HepG2 (cell line): ENCODE measurements at regions not wholly inside any gene's neighbourhood (a gene's known extent, or its start where the extent isn't known, plus 50 kb on each side); places are given as distances from the start of the nearest gene placed in this dataset.

Source experiments
- ATAC-seq: fragments of 200-7000 bp; cut with Tn5 transposase; 3 replicates; pipeline ENCODE4 v1.9.1; 2020; ENCODE audit warnings: mild to moderate bottlenecking, moderate library complexity
- BruUV-seq: library from RNA; stranded (reverse); fragments of 400-500 nt; replicated peaks from 2 replicates; lab custom pipeline; 2021; lab: Mats Ljungman, UMichigan
- CTCF ChIA-PET: fragments of 300-600 bp; formaldehyde crosslinking; extraction: SDS; loops from one replicate; lab custom pipeline; 2021; ENCODE audit warnings: low total read pairs, inconsistent platforms, low intra/inter-chr PET ratio; lab: Yijun Ruan, JAX
- POLR2A ChIA-PET: fragments of 350-600 bp; sonication (Branson Sonifier 250); formaldehyde crosslinking; loops from one replicate; lab custom pipeline; 2020; ENCODE audit warnings: antibody characterized with exemption, inconsistent platforms; lab: Yijun Ruan, JAX
- DNase-seq: peaks from one replicate; pipeline ENCODE4 v3.0.0-alpha.2; 2015; ENCODE audit warnings: low spot score
- FAIRE-seq: peaks from 3 replicates; lab custom pipeline; 2011; peaks lifted over from hg19 to GRCh38; lab: Jason Lieb, UNC
- H2AFZ ChIP-seq: one replicate; pipeline ENCODE4 v1.6.1; 2011; ENCODE audit warnings: low read length, inconsistent platforms
- H3K27ac ChIP-seq: fragments of 300-600 bp; 3 replicates; pipeline ENCODE4 v1.8.0; 2011; ENCODE audit warnings: mixed run types, mild to moderate bottlenecking, mixed read lengths, low read length, inconsistent platforms; ENCODE audit not compliant: insufficient read depth; ENCODE audit errors: extremely low read length
- H3K27me3 ChIP-seq, 2 experiments: fragments of 200-600 bp in 1 of 2; 2 replicates in 1 of 2; 3 replicates in 1 of 2; pipeline versions ENCODE4 v1.6.0 to v1.8.0; 2011; ENCODE audit warnings: low read length in 2 of 2, mild to moderate bottlenecking in 2 of 2, moderate library complexity in 2 of 2, inconsistent platforms in 1 of 2; ENCODE audit not compliant: insufficient read depth in 2 of 2, control insufficient read depth in 1 of 2
- H3K36me3 ChIP-seq, 2 experiments: fragments of 200-600 bp in 1 of 2; replicated peaks in 1 of 2; 2 replicates in 1 of 2; 3 replicates in 1 of 2; pipeline versions ENCODE4 v1.5.1 to v1.8.0; 2011; ENCODE audit warnings: low read length in 2 of 2, inconsistent platforms in 1 of 2; ENCODE audit not compliant: insufficient read depth in 2 of 2, control insufficient read depth in 1 of 2
- H3K4me1 ChIP-seq: 2 replicates; pipeline ENCODE4 v1.5.1; 2012; ENCODE audit warnings: low read length, inconsistent platforms; ENCODE audit not compliant: insufficient read depth
- H3K4me2 ChIP-seq: 2 replicates; pipeline ENCODE4 v1.6.0; 2011; ENCODE audit warnings: low read depth, low read length, inconsistent platforms
- H3K4me3 ChIP-seq, 3 experiments: fragments of 200-600 bp in 1 of 3; sonication (generic), shearing (Covaris generic) in 1 of 3; replicated peaks in 1 of 3; 2 replicates each; pipeline ENCODE4 v1.5.1; 2011 to 2016; ENCODE audit warnings: low read length in 3 of 3, inconsistent platforms in 2 of 3, low read depth in 2 of 3, mild to moderate bottlenecking in 2 of 3, control low read depth in 1 of 3, mixed read lengths in 1 of 3; ENCODE audit not compliant: insufficient read depth in 1 of 3
- H3K79me2 ChIP-seq: one replicate; pipeline ENCODE4 v1.6.1; 2011; ENCODE audit warnings: low read length, inconsistent platforms; ENCODE audit not compliant: insufficient read depth
- H3K9ac ChIP-seq: 2 replicates; pipeline ENCODE4 v1.6.0; 2011; ENCODE audit warnings: mild to moderate bottlenecking, low read depth, low read length, inconsistent platforms; ENCODE audit not compliant: insufficient read depth
- H3K9me3 ChIP-seq: 2 replicates; pipeline ENCODE4 v1.5.1; 2012; ENCODE audit warnings: mild to moderate bottlenecking, low read length
- H4K20me1 ChIP-seq: 2 replicates; pipeline ENCODE4 v1.6.0; 2011; ENCODE audit warnings: inconsistent platforms, mild to moderate bottlenecking, low read length, moderate library complexity; ENCODE audit not compliant: insufficient read depth
- AGO2 ChIP-seq: fragments of 200-400 bp; formaldehyde crosslinking; optimal IDR thresholded peaks from 2 replicates; pipeline ENCODE3; 2017; ENCODE audit warnings: mild to moderate bottlenecking, low read depth, low read length, moderate library complexity
- HDAC2 ChIP-seq: sonication (generic); formaldehyde crosslinking; IDR thresholded peaks from 2 replicates; pipeline ENCODE4 v1.4.0; 2020; ENCODE audit warnings: missing genetic modification reagents
- RAD51 ChIP-seq: fragments of 450-650 bp; IDR thresholded peaks from 2 replicates; pipeline ENCODE4 v1.6.1; 2016; ENCODE audit warnings: borderline replicate concordance
- RORA ChIP-seq: sonication (generic); formaldehyde crosslinking; IDR thresholded peaks from 2 replicates; pipeline ENCODE4 v1.5.0; 2020; ENCODE audit warnings: mild to moderate bottlenecking, missing genetic modification reagents, moderate library complexity
- ZNF350 ChIP-seq: sonication (generic); formaldehyde crosslinking; IDR thresholded peaks from 2 replicates; pipeline ENCODE4 v1.4.0; 2020; ENCODE audit warnings: mild to moderate bottlenecking, low read depth, missing genetic modification reagents, borderline replicate concordance
- ZNF567 ChIP-seq: sonication (generic); formaldehyde crosslinking; IDR thresholded peaks from 2 replicates; pipeline ENCODE4 v1.8.1; 2023; ENCODE audit warnings: mild to moderate bottlenecking, missing genetic modification reagents, borderline replicate concordance
- WGBS: methylation state at CpG from one replicate; pipeline ENCODE4 v1.1.6; 2017; ENCODE audit warnings: low lambda C conversion rate; 5-methylcytosine and 5-hydroxymethylcytosine counted together
- in situ Hi-C: cut with HindIII; loops from 2 replicates; pipeline ENCODE4 v1.10.0; 2017; ENCODE audit warnings: low pct_unique_long_range_greater_than_20kb; ENCODE audit not compliant: extremely low pct_ligation_motif_present
- intact Hi-C: fragments of 100-400 bp; cut with micrococcal nuclease; formaldehyde crosslinking; loops from one replicate; pipeline ENCODE4 v1.10.0; 2022; ENCODE audit not compliant: unreplicated experiment
- TF ChIP-seq, protein P1 (sequence below): sonication (generic); formaldehyde crosslinking; IDR thresholded peaks from 2 replicates; pipeline ENCODE4 v1.4.0; 2020; ENCODE audit warnings: missing genetic modification reagents, mild to moderate bottlenecking, borderline replicate concordance
- TF ChIP-seq, protein P2 (sequence below): sonication (generic); formaldehyde crosslinking; IDR thresholded peaks from 2 replicates; pipeline ENCODE4 v1.4.0; 2020; ENCODE audit warnings: missing genetic modification reagents, borderline replicate concordance
- TF ChIP-seq, protein P3 (sequence below), 2 experiments: sonication (generic) in 1 of 2; formaldehyde crosslinking in 1 of 2; IDR thresholded peaks; 2 replicates each; pipeline versions ENCODE4 v1.5.1 to v1.6.1; 2011 to 2020; ENCODE audit warnings: borderline replicate concordance in 1 of 2, low read depth in 1 of 2, low read length in 1 of 2, mild to moderate bottlenecking in 1 of 2, missing genetic modification reagents in 1 of 2, moderate library complexity in 1 of 2
- TF ChIP-seq, protein P4 (sequence below): fragments of 450-650 bp; IDR thresholded peaks from 2 replicates; pipeline ENCODE4 v1.6.1; 2017

DNA sequence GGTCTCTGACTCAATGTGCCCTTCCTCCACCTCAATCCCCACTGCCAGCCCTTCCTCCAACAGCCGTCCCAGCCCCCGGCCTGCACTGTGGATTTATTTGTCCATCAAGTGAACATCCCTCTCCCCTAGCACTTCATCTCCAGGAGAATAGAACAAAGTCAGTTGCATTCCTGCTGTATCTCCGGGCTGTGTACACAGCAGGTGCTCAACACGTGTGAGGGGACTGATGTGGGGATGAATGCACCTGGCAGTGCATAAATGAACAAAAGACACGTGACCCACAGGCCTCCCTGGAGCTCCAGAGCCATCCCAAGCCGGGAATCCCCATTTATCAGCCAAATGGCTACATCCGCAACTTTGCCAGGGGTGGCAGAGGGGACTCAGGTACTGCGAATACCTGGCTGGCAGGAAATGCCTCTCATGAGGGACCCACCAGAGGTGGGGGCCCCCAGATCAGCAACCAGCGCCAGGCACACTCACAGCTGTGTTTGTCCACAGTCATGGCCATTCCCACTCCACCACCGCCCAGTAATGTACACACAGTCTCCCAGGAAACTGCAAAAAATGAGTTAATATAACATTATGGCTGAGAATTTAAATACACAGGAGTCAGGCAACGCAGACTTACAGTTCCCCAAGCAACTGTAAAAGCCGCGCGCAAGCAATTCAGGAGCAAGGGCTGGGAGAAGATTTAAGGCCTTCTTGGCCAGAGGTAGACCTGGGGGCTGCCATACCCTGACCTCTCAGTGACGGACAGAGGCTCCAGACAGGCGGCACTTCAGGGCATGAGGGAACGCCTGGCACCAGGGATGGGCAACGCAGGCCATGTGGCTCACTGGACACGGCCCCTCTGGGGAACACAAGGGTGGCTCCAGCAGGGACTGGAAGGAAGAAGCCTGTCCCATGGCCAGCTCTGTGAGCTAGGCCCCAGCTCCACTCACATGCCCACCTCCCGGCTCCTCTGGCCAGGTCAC is 50.3 kb upstream of the TCF20 start:
- no peaks in the 10 kb centered on the region for H4K20me1 ChIP-seq
- H3K4me2 ChIP-seq, result no peak overlapping the region
- H2AFZ ChIP-seq, result no peak overlapping the region
- POLR2A ChIA-PET, result no interaction called here
- no peaks in the 10 kb centered on the region for H3K9me3 ChIP-seq
- H3K9ac ChIP-seq, result no peak overlapping the region
- CTCF ChIA-PET, result no interaction called here
- no peak overlapping the region for H3K27ac ChIP-seq
- no peaks in the 10 kb centered on the region; the same call in 1 of the 2 replicates for H3K4me1 ChIP-seq
- no peak for DNase-seq
- no peak for ATAC-seq
- no peak for FAIRE-seq
- no TSS peak for BruUV-seq
- in situ Hi-C loops (no loop called here), intact Hi-C loops (no loop called here)
- no peaks in the 10 kb centered on the region for H3K79me2 ChIP-seq
- peaks cover 1 to 22% of the 10 kb centered on the region in 2 experiments; a peak in 3 of 5 replicates for H3K27me3 ChIP-seq
- peak overlapping the region in 1 of 3 experiments; percentile 37; a peak in 1 of 6 replicates for H3K4me3 ChIP-seq
- H3K36me3 ChIP-seq, result no peaks in the 10 kb centered on the region
- 55% methylated on average over 16 of the region's 20 CpGs for WGBS
- TF ChIP-seq HDAC2 (no peak), ZNF567 (CRISPR knock-in tag) (no peak), AGO2 (no peak), RAD51 (peak; percentile 23; the same call in 1 of the 2 replicates), RORA (no peak), ZNF350 (CRISPR knock-in tag) (no peak)
- TF ChIP-seq, protein P1, sequence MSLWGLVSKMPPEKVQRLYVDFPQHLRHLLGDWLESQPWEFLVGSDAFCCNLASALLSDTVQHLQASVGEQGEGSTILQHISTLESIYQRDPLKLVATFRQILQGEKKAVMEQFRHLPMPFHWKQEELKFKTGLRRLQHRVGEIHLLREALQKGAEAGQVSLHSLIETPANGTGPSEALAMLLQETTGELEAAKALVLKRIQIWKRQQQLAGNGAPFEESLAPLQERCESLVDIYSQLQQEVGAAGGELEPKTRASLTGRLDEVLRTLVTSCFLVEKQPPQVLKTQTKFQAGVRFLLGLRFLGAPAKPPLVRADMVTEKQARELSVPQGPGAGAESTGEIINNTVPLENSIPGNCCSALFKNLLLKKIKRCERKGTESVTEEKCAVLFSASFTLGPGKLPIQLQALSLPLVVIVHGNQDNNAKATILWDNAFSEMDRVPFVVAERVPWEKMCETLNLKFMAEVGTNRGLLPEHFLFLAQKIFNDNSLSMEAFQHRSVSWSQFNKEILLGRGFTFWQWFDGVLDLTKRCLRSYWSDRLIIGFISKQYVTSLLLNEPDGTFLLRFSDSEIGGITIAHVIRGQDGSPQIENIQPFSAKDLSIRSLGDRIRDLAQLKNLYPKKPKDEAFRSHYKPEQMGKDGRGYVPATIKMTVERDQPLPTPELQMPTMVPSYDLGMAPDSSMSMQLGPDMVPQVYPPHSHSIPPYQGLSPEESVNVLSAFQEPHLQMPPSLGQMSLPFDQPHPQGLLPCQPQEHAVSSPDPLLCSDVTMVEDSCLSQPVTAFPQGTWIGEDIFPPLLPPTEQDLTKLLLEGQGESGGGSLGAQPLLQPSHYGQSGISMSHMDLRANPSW (CRISPR knock-in tag), result no peak
- TF ChIP-seq, protein P2, sequence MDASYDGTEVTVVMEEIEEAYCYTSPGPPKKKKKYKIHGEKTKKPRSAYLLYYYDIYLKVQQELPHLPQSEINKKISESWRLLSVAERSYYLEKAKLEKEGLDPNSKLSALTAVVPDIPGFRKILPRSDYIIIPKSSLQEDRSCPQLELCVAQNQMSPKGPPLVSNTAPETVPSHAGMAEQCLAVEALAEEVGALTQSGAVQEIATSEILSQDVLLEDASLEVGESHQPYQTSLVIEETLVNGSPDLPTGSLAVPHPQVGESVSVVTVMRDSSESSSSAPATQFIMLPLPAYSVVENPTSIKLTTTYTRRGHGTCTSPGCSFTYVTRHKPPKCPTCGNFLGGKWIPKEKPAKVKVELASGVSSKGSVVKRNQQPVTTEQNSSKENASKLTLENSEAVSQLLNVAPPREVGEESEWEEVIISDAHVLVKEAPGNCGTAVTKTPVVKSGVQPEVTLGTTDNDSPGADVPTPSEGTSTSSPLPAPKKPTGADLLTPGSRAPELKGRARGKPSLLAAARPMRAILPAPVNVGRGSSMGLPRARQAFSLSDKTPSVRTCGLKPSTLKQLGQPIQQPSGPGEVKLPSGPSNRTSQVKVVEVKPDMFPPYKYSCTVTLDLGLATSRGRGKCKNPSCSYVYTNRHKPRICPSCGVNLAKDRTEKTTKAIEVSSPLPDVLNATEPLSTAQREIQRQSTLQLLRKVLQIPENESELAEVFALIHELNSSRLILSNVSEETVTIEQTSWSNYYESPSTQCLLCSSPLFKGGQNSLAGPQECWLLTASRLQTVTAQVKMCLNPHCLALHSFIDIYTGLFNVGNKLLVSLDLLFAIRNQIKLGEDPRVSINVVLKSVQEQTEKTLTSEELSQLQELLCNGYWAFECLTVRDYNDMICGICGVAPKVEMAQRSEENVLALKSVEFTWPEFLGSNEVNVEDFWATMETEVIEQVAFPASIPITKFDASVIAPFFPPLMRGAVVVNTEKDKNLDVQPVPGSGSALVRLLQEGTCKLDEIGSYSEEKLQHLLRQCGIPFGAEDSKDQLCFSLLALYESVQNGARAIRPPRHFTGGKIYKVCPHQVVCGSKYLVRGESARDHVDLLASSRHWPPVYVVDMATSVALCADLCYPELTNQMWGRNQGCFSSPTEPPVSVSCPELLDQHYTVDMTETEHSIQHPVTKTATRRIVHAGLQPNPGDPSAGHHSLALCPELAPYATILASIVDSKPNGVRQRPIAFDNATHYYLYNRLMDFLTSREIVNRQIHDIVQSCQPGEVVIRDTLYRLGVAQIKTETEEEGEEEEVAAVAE (CRISPR knock-in tag), result no peak
- TF ChIP-seq, protein P3, sequence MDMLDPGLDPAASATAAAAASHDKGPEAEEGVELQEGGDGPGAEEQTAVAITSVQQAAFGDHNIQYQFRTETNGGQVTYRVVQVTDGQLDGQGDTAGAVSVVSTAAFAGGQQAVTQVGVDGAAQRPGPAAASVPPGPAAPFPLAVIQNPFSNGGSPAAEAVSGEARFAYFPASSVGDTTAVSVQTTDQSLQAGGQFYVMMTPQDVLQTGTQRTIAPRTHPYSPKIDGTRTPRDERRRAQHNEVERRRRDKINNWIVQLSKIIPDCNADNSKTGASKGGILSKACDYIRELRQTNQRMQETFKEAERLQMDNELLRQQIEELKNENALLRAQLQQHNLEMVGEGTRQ (IDR thresholded peaks at IDR 0.05; ENCODE audit: low read depth, low read length), result 0 out of 2 replicates have a peak, but pooled peaks have one; percentile 5
- TF ChIP-seq, protein P3 (CRISPR knock-in tag; IDR thresholded peaks at IDR 0.05; ENCODE audit: borderline replicate concordance), result no peak
- TF ChIP-seq, protein P4, sequence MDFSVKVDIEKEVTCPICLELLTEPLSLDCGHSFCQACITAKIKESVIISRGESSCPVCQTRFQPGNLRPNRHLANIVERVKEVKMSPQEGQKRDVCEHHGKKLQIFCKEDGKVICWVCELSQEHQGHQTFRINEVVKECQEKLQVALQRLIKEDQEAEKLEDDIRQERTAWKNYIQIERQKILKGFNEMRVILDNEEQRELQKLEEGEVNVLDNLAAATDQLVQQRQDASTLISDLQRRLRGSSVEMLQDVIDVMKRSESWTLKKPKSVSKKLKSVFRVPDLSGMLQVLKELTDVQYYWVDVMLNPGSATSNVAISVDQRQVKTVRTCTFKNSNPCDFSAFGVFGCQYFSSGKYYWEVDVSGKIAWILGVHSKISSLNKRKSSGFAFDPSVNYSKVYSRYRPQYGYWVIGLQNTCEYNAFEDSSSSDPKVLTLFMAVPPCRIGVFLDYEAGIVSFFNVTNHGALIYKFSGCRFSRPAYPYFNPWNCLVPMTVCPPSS, result no peak
